ENCODE measurements at regions not wholly inside any gene's neighbourhood (a gene's known extent, or its start where the extent isn't known, plus 50 kb on each side); places are given as distances from the start of the nearest gene placed in this dataset.
A peak's percentile ranks its signal among the peaks of the same experiment; 100 is the strongest.

- no peak for DNase-seq (ENCODE audit: low spot score)
- intact Hi-C loops (cut with DNase I) = no loop called here
Measured at GRCh38 chr15:100703032-100703578, 100.7 kb downstream of the ASB7 start.

GRCh38 chr15:100703671-100704070 lies 101.3 kb downstream of the ASB7 start:
- DNase-seq (ENCODE audit: low spot score) = no peak
- intact Hi-C loops (cut with DNase I) = no loop called here

- no peak for DNase-seq (ENCODE audit: low spot score)
- intact Hi-C loops (cut with DNase I) = no loop called here
Measured at GRCh38 chr15:100704281-100705055, 102.1 kb downstream of the ASB7 start.

- intact Hi-C loops (cut with DNase I) = no loop called here
- no peak for DNase-seq (ENCODE audit: low spot score)
Measured at GRCh38 chr15:100705065-100705464, 102.7 kb downstream of the ASB7 start.

- intact Hi-C loops (cut with DNase I) = no loop called here
- DNase-seq (ENCODE audit: low spot score) = no peak
Measured at GRCh38 chr15:100705841-100706240, 103.5 kb downstream of the ASB7 start.

- no peak for DNase-seq (ENCODE audit: low spot score)
- intact Hi-C loops (cut with DNase I) = no loop called here
Measured at GRCh38 chr15:100707229-100707628, 104.8 kb downstream of the ASB7 start.

- no peak for DNase-seq (ENCODE audit: low spot score)
- intact Hi-C loops (cut with DNase I) = no loop called here
Measured at GRCh38 chr15:100708916-100709315, 106.5 kb downstream of the ASB7 start.

GRCh38 chr15:100710222-100710621 lies 107.8 kb downstream of the ASB7 start:
- DNase-seq (ENCODE audit: low spot score) = no peak
- intact Hi-C loops (cut with DNase I) = no loop called here

- no peak for DNase-seq (ENCODE audit: low spot score)
- intact Hi-C loops (cut with DNase I) = no loop called here
Measured at GRCh38 chr15:100710744-100711515, 108.5 kb downstream of the ASB7 start.

GRCh38 chr15:100711516-100712021 lies 109.2 kb downstream of the ASB7 start:
- intact Hi-C loops (cut with DNase I) = no loop called here
- no peak for DNase-seq (ENCODE audit: low spot score)

- peak; percentile 94 for DNase-seq (ENCODE audit: low spot score)
- intact Hi-C loops (cut with DNase I) = no loop called here
Measured at GRCh38 chr15:100712226-100712625, 109.8 kb downstream of the ASB7 start.

- DNase-seq (ENCODE audit: low spot score) = no peak
- intact Hi-C loops (cut with DNase I) = no loop called here
Measured at GRCh38 chr15:100713163-100713867, 110.9 kb downstream of the ASB7 start.

GRCh38 chr15:100714034-100714748 lies 111.8 kb downstream of the ASB7 start:
- DNase-seq (ENCODE audit: low spot score) = no peak
- intact Hi-C loops (cut with DNase I) = no loop called here

- DNase-seq (ENCODE audit: low spot score) = no peak
- intact Hi-C loops (cut with DNase I) = no loop called here
Measured at GRCh38 chr15:100714749-100715342, 112.5 kb downstream of the ASB7 start.

GRCh38 chr15:100715571-100716455 lies 113.4 kb downstream of the ASB7 start:
- DNase-seq (ENCODE audit: low spot score) = no peak
- intact Hi-C loops (cut with DNase I) = no loop called here

GRCh38 chr15:100716456-100717085 lies 114.2 kb downstream of the ASB7 start:
- intact Hi-C loops (cut with DNase I) = no loop called here
- no peak for DNase-seq (ENCODE audit: low spot score)

GRCh38 chr15:100717596-100717995 lies 115.2 kb downstream of the ASB7 start:
- intact Hi-C loops (cut with DNase I) = no loop called here
- DNase-seq (ENCODE audit: low spot score) = no peak
